ENCODE measurements at regions not wholly inside any gene's neighbourhood (a gene's known extent, or its start where the extent isn't known, plus 50 kb on each side); places are given as distances from the start of the nearest gene placed in this dataset.

DNA sequence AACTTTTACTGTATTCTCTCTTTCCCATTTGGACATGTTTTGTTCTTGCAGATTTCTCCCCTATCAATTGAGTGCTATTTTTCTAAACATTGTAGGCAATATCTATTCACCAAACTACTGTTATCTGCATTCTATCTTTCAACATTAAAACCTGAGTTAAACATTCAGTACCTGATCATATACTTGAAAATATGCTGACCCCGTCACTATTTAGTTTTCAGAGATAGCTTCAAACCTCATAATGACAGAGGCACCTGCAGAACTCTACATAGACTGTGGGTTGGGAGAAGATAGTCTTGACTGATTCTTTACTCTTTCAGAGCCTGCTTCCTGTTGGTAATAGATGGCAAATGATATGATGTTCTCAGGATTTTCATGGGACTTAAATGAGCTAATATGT, 965.7 kb upstream of the GOT2 start:
- TF ChIP-seq EZH2 (IDR thresholded peaks at IDR 0.05; ENCODE audit: borderline replicate concordance) (no peak), CTCF (IDR thresholded peaks at IDR 0.05; ENCODE audit: poor library complexity) (no peak), EZH2phosphoT487 (IDR thresholded peaks at IDR 0.05; ENCODE audit: low read depth, severe bottlenecking, unreplicated experiment) (no peak)
- no peaks in the 10 kb centered on the region for H3K27me3 ChIP-seq
- no peaks in the 10 kb centered on the region for H3K9me3 ChIP-seq (ENCODE audit: low read depth)
- H4K20me1 ChIP-seq (ENCODE audit: insufficient read depth, poor library complexity, severe bottlenecking) = no peaks in the 10 kb centered on the region
- H3K4me1 ChIP-seq (ENCODE audit: insufficient read depth) = no peaks in the 10 kb centered on the region
- 83% methylated on average over 1 of the region's 1 CpG for WGBS (ENCODE audit: low lambda C conversion rate, missing lambda C conversion rate)
- DNase-seq (ENCODE audit: low spot score) = no peak
- H3K4me3 ChIP-seq = no peak overlapping the region
- no peaks in the 10 kb centered on the region for H3K9me2 ChIP-seq (replicated peaks; ENCODE audit: insufficient read depth)
- H3K4me2 ChIP-seq = no peak overlapping the region
- no peaks in the 10 kb centered on the region for H3K79me2 ChIP-seq
- no peak overlapping the region for H3K27ac ChIP-seq
- H3K36me3 ChIP-seq (replicated peaks; ENCODE audit: insufficient read depth, low read depth) = no peaks in the 10 kb centered on the region
- no peak overlapping the region for H2AFZ ChIP-seq

- no peak overlapping the region for H3K27ac ChIP-seq
- no peaks in the 10 kb centered on the region for H3K36me3 ChIP-seq (replicated peaks; ENCODE audit: insufficient read depth, low read depth)
- H3K9me3 ChIP-seq (ENCODE audit: low read depth) = no peaks in the 10 kb centered on the region
- no peak overlapping the region for H3K4me2 ChIP-seq
- no peak overlapping the region for H2AFZ ChIP-seq
- H3K79me2 ChIP-seq = no peaks in the 10 kb centered on the region
- WGBS (ENCODE audit: low lambda C conversion rate, missing lambda C conversion rate) = 77% methylated on average over 3 of the region's 3 CpGs
- TF ChIP-seq EZH2 (IDR thresholded peaks at IDR 0.05; ENCODE audit: borderline replicate concordance) = no peak
- no peak for TF ChIP-seq CTCF (IDR thresholded peaks at IDR 0.05; ENCODE audit: poor library complexity)
- no peak for TF ChIP-seq EZH2phosphoT487 (IDR thresholded peaks at IDR 0.05; ENCODE audit: low read depth, severe bottlenecking, unreplicated experiment)
- no peaks in the 10 kb centered on the region for H3K27me3 ChIP-seq
- no peaks in the 10 kb centered on the region for H3K4me1 ChIP-seq (ENCODE audit: insufficient read depth)
- no peak for DNase-seq (ENCODE audit: low spot score)
- no peaks in the 10 kb centered on the region for H4K20me1 ChIP-seq (ENCODE audit: insufficient read depth, poor library complexity, severe bottlenecking)
- H3K9me2 ChIP-seq (replicated peaks; ENCODE audit: insufficient read depth) = no peaks in the 10 kb centered on the region
- no peak overlapping the region for H3K4me3 ChIP-seq
These were observed 964.4 kb upstream of the GOT2 start for GRCh38 chr16:59698346-59699020.

GRCh38 chr16:59697761-59698160, 963.6 kb upstream of the GOT2 start:
- WGBS (ENCODE audit: low lambda C conversion rate, missing lambda C conversion rate) = 76% methylated on average over 1 of the region's 1 CpG
- Histone ChIP-seq H3K79me2 (no peaks in the 10 kb centered on the region), H3K9me3 (ENCODE audit: low read depth) (no peaks in the 10 kb centered on the region), H2AFZ (no peak overlapping the region), H3K4me2 (no peak overlapping the region), H3K27me3 (no peaks in the 10 kb centered on the region), H3K9me2 (replicated peaks; ENCODE audit: insufficient read depth) (no peaks in the 10 kb centered on the region), H3K27ac (no peak overlapping the region), H3K4me3 (no peak overlapping the region), H4K20me1 (ENCODE audit: insufficient read depth, poor library complexity, severe bottlenecking) (no peaks in the 10 kb centered on the region), H3K36me3 (replicated peaks; ENCODE audit: insufficient read depth, low read depth) (no peaks in the 10 kb centered on the region), H3K4me1 (ENCODE audit: insufficient read depth) (no peaks in the 10 kb centered on the region)
- TF ChIP-seq EZH2phosphoT487 (IDR thresholded peaks at IDR 0.05; ENCODE audit: low read depth, severe bottlenecking, unreplicated experiment) (no peak), CTCF (IDR thresholded peaks at IDR 0.05; ENCODE audit: poor library complexity) (no peak), EZH2 (IDR thresholded peaks at IDR 0.05; ENCODE audit: borderline replicate concordance) (no peak)
- DNase-seq (ENCODE audit: low spot score) = no peak

All from hepatocyte (in vitro differentiated cells).